ENCODE measurements at regions not wholly inside any gene's neighbourhood (a gene's known extent, or its start where the extent isn't known, plus 50 kb on each side); places are given as distances from the start of the nearest gene placed in this dataset.

DNA sequence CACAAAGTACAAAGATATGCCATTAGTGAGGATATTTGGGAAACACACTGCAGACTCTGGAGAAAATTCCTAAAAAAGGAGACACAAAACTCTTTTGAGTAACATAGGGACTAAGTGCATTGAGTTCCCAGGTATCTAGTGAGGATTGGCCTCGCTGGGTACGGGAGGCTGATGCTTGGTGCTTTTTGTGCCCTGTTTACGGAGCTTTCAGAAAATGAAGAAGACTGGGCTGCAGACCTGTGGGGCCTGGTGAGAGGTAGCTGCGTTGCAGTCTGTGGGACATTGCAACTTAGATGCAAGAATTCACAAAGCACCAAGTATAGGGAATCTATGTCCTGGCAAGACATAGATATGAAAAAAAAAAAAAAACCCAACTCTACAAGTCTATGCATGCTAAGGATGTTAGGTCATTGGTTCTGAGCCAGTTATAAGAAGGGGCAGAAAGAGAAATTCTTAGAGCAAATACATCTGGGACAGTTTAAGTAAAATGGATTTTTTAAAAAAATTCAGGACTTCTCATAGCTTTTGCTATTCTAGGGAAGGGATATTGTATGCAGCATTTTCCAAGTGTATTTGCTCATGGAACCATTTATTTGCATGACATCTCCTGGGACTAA lies 156.0 kb downstream of the SLC4A3 start:
- Histone ChIP-seq H3K4me3 (no peak overlapping the region), H3K27me3 (replicated peaks in 1 of 7) (peaks cover 0 to 16% (median 0%) of the 10 kb centered on the region in 7 donors), H3K4me1 (no peaks in the 10 kb centered on the region), H3K9me3 (no peaks in the 10 kb centered on the region), H3K36me3 (no peaks in the 10 kb centered on the region), H3K27ac (no peak overlapping the region)
- DNase-seq: no peak
- 78 to 90% (median 83%) methylated on average over 4 of the region's 4 CpGs for WGBS, 5 donors
- intact Hi-C loops (cut with DNase I; ENCODE audit: low total_unique reads): no loop called here
- no peak for TF ChIP-seq POLR2AphosphoS5 (IDR thresholded peaks at IDR 0.05)
- TF ChIP-seq, protein P1, sequence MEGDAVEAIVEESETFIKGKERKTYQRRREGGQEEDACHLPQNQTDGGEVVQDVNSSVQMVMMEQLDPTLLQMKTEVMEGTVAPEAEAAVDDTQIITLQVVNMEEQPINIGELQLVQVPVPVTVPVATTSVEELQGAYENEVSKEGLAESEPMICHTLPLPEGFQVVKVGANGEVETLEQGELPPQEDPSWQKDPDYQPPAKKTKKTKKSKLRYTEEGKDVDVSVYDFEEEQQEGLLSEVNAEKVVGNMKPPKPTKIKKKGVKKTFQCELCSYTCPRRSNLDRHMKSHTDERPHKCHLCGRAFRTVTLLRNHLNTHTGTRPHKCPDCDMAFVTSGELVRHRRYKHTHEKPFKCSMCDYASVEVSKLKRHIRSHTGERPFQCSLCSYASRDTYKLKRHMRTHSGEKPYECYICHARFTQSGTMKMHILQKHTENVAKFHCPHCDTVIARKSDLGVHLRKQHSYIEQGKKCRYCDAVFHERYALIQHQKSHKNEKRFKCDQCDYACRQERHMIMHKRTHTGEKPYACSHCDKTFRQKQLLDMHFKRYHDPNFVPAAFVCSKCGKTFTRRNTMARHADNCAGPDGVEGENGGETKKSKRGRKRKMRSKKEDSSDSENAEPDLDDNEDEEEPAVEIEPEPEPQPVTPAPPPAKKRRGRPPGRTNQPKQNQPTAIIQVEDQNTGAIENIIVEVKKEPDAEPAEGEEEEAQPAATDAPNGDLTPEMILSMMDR (IDR thresholded peaks at IDR 0.05 in 8 of 11, conservative IDR thresholded peaks at IDR 0.05 in 3 of 11): no peak
- TF ChIP-seq POLR2A (IDR thresholded peaks at IDR 0.05): no peak

DNA sequence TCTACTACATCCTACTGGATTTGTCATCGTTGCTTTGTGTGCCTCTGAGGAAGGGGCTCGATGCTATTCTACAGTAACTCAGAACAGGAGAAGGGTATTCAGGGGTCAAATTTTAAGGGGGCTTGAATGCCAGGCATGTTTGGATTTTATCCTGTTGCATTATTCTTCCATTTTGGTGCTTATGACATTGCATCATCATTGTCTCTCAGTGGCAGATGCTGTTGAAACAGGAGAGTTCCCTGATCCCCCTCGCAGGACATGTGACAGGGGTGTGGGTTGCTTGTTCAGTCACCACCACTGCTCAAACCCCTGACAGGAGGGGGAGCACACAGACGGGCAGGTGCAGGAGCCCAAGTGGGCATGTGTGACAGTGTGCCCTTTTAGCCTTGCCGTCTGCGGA lies 156.7 kb downstream of the SLC4A3 start:
- WGBS, 5 donors: 76 to 87% (median 84%) methylated on average over 4 to 6 of the region's 6 CpGs
- no peak for DNase-seq
- TF ChIP-seq POLR2AphosphoS5 (IDR thresholded peaks at IDR 0.05) (no peak), POLR2A (IDR thresholded peaks at IDR 0.05) (no peak)
- TF ChIP-seq, protein P1 (IDR thresholded peaks at IDR 0.05 in 8 of 11, conservative IDR thresholded peaks at IDR 0.05 in 3 of 11): no peak
- intact Hi-C loops (cut with DNase I; ENCODE audit: low total_unique reads): no loop called here
- no peak overlapping the region for H3K4me3 ChIP-seq
- H3K9me3 ChIP-seq: no peaks in the 10 kb centered on the region
- H3K36me3 ChIP-seq: no peaks in the 10 kb centered on the region
- peaks cover 0 to 16% (median 0%) of the 10 kb centered on the region in 7 donors for H3K27me3 ChIP-seq (replicated peaks in 1 of 7)
- H3K27ac ChIP-seq: no peak overlapping the region
- H3K4me1 ChIP-seq: no peaks in the 10 kb centered on the region

DNA sequence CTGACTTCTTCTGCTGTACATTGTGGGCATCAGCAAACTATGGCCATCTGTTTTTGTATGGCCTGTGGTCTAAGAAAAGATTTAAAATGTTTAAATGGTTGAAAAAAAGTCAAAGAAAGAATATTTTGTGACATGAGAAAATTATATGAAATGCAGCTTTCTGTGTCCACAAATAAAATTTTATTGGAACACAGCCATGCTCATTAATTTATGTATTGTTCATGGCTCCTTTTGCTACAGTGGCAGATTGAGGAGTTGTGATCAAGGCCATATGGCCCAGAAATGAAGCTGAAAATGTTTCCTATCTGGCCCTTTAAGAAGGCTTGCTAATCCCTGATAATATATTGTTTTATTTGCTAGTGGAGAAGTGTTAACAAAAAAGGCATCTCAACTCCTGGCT lies 162.0 kb downstream of the SLC4A3 start:
- Histone ChIP-seq H3K36me3 (no peaks in the 10 kb centered on the region), H3K27me3 (replicated peaks in 1 of 7) (no peaks in the 10 kb centered on the region), H3K27ac (no peak overlapping the region), H3K4me1 (no peaks in the 10 kb centered on the region), H3K4me3 (no peak overlapping the region), H3K9me3 (no peaks in the 10 kb centered on the region)
- TF ChIP-seq, protein P1 (IDR thresholded peaks at IDR 0.05 in 8 of 11, conservative IDR thresholded peaks at IDR 0.05 in 3 of 11): no peak
- TF ChIP-seq POLR2AphosphoS5 (IDR thresholded peaks at IDR 0.05): no peak
- intact Hi-C loops (cut with DNase I; ENCODE audit: low total_unique reads): no loop called here
- DNase-seq: no peak

DNA sequence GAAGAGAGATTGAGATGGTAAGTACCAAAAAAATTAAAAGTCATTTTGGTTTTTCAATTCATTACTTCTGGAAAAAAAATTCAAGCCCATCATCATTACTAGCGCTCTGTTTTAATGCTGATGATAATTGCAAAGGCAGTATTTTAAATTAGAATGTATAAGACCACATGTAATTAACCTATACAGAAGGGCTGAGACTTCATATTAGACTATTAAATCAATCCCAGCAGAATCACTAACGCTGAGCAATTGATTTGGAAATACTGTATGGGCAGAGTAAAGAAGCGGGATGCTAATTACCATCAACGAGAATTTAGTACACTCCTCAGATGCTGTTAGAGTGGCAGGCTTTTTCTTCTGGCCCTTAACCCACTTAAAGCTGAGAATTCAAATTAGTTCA lies 165.0 kb downstream of the SLC4A3 start:
- no peak overlapping the region for H3K27ac ChIP-seq
- H3K27me3 ChIP-seq (replicated peaks in 1 of 7): no peaks in the 10 kb centered on the region
- no peak for TF ChIP-seq POLR2AphosphoS5 (IDR thresholded peaks at IDR 0.05)
- TF ChIP-seq, protein P1 (IDR thresholded peaks at IDR 0.05 in 8 of 11, conservative IDR thresholded peaks at IDR 0.05 in 3 of 11): no peak
- no peak for TF ChIP-seq POLR2A (IDR thresholded peaks at IDR 0.05)
- no peaks in the 10 kb centered on the region for H3K36me3 ChIP-seq
- WGBS, 5 donors: 84 to 97% (median 88%) methylated on average over 4 of the region's 4 CpGs
- intact Hi-C loops (cut with DNase I; ENCODE audit: low total_unique reads): no loop called here
- no peak overlapping the region for H3K4me3 ChIP-seq
- no peak for DNase-seq
- no peaks in the 10 kb centered on the region for H3K9me3 ChIP-seq
- no peaks in the 10 kb centered on the region for H3K4me1 ChIP-seq
